ENCODE measurements at regions not wholly inside any gene's neighbourhood (a gene's known extent, or its start where the extent isn't known, plus 50 kb on each side); places are given as distances from the start of the nearest gene placed in this dataset.

GRCh38 chr18:24582771-24583170 lies 122.3 kb downstream of the HRH4 start:
- Histone ChIP-seq H2BK120ac (ENCODE audit: low read depth, low read length, poor library complexity, severe bottlenecking) (peak overlapping the region; percentile 48), H3K56ac (ENCODE audit: insufficient read length, low read depth, low read length) (no peak overlapping the region), H3K9ac (ENCODE audit: extremely low read depth, insufficient read length, low read length) (no peak overlapping the region), H4K20me1 (ENCODE audit: control insufficient read depth, insufficient read depth, insufficient read length) (no peaks in the 10 kb centered on the region), H4K91ac (ENCODE audit: insufficient read length, low read depth, low read length) (no peak overlapping the region), H3K79me1 (ENCODE audit: insufficient read depth, low read depth, low read length, poor library complexity, severe bottlenecking) (no peaks in the 10 kb centered on the region), H2BK5ac (ENCODE audit: insufficient read length, low read length) (no peak overlapping the region), H2AK5ac (ENCODE audit: insufficient read length, low read length) (no peak overlapping the region), H3K27ac (ENCODE audit: insufficient read length, low read depth, low read length) (no peak overlapping the region), H3K4me2 (ENCODE audit: insufficient read depth, insufficient read length, low read length) (no peak overlapping the region), H3K23ac (ENCODE audit: insufficient read length, low read depth, low read length) (no peak overlapping the region), H3K9me3 (ENCODE audit: control insufficient read depth, low read depth, low read length) (no peaks in the 10 kb centered on the region), H3T11ph (ENCODE audit: low read length) (no peak overlapping the region), H2AFZ (ENCODE audit: low read length) (no peak overlapping the region), H3K14ac (ENCODE audit: insufficient read depth, low read length) (no peak overlapping the region), H3K4ac (ENCODE audit: low read depth, low read length) (no peak overlapping the region), H2BK20ac (ENCODE audit: low read depth, low read length, poor library complexity, severe bottlenecking) (no peak overlapping the region), H3K23me2 (ENCODE audit: insufficient read length, low read depth, low read length, poor library complexity, severe bottlenecking) (no peaks in the 10 kb centered on the region), H2BK12ac (ENCODE audit: insufficient read length, low read depth, low read length) (no peak overlapping the region), H2BK15ac (ENCODE audit: low read depth, low read length) (no peak overlapping the region), H3K4me1 (ENCODE audit: insufficient read depth, low read length) (peaks cover 19% of the 10 kb centered on the region), H4K5ac (ENCODE audit: insufficient read length, low read depth, low read length) (no peak overlapping the region), H3K79me2 (ENCODE audit: insufficient read depth, low read length) (no peaks in the 10 kb centered on the region), H3K27me3 (ENCODE audit: insufficient read depth, low read length) (no peaks in the 10 kb centered on the region), H4K8ac (replicated peaks; ENCODE audit: insufficient read length, low read depth, low read length) (no peak overlapping the region), H3K18ac (ENCODE audit: insufficient read length, low read depth, low read length) (no peak overlapping the region)
- H3K9me3 Mint-ChIP-seq = peaks cover 0 to 2% of the 10 kb centered on the region in 2 experiments; a peak in 1 of 5 replicates
- H3K4me3 Mint-ChIP-seq = no peak overlapping the region
- no peaks in the 10 kb centered on the region for H3K36me3 Mint-ChIP-seq (ENCODE audit: insufficient read depth in 1 of 3, low read depth in 3 of 3)
- H3K4me1 Mint-ChIP-seq = peaks cover 34 to 36% of the 10 kb centered on the region in 2 experiments
- no peaks in the 10 kb centered on the region for H3K27me3 Mint-ChIP-seq (ENCODE audit: low read depth)
- WGBS (ENCODE audit: extremely low coverage, insufficient read length, low lambda C conversion rate) = no CpG with 5 or more reads among the region's 5 CpGs
- no peak for DNase-seq
- H3K27ac Mint-ChIP-seq = peak overlapping the region in 2 of 3 experiments; percentile 18 to 82; a peak in 2 of 7 replicates
- TF ChIP-seq, protein P1, sequence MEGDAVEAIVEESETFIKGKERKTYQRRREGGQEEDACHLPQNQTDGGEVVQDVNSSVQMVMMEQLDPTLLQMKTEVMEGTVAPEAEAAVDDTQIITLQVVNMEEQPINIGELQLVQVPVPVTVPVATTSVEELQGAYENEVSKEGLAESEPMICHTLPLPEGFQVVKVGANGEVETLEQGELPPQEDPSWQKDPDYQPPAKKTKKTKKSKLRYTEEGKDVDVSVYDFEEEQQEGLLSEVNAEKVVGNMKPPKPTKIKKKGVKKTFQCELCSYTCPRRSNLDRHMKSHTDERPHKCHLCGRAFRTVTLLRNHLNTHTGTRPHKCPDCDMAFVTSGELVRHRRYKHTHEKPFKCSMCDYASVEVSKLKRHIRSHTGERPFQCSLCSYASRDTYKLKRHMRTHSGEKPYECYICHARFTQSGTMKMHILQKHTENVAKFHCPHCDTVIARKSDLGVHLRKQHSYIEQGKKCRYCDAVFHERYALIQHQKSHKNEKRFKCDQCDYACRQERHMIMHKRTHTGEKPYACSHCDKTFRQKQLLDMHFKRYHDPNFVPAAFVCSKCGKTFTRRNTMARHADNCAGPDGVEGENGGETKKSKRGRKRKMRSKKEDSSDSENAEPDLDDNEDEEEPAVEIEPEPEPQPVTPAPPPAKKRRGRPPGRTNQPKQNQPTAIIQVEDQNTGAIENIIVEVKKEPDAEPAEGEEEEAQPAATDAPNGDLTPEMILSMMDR (conservative IDR thresholded peaks at IDR 0.05) = no peak
